Spleen (tissue), 11 donors: ENCODE measurements at regions not wholly inside any gene's neighbourhood (a gene's known extent, or its start where the extent isn't known, plus 50 kb on each side); places are given as distances from the start of the nearest gene placed in this dataset.
"Not testable (repeated sequence)": the region's sequence is repeated elsewhere in the genome, so short reads cannot be mapped to it uniquely, and the experiment has no call there.

Experiments
- DNase-seq: peaks from one replicate; pipeline ENCODE4 v3.0.0-alpha.2; 2020
- H3K27ac ChIP-seq, 8 donors: fragments of 200-600 bp; sonication (generic) in 7 of 8; 1 replicate in 4 of 8; 2 replicates in 4 of 8; pipeline versions ENCODE4 v1.5.0 to v1.8.0; 2016 to 2021; ENCODE audit warnings: inconsistent platforms in 4 of 8, mild to moderate bottlenecking in 4 of 8, moderate library complexity in 1 of 8
- H3K27me3 ChIP-seq, 7 donors: fragments of 200-600 bp; sonication (generic) in 6 of 7; replicated peaks in 1 of 7; 1 replicate in 4 of 7; 2 replicates in 3 of 7; pipeline versions ENCODE4 v1.5.0 to v1.8.0; 2016 to 2021; ENCODE audit warnings: inconsistent platforms in 3 of 7, mild to moderate bottlenecking in 1 of 7
- H3K36me3 ChIP-seq, 6 donors: fragments of 200-600 bp; sonication (generic) in 5 of 6; 1 replicate in 4 of 6; 2 replicates in 2 of 6; pipeline versions ENCODE4 v1.5.0 to v1.8.0; 2016 to 2021; ENCODE audit warnings: inconsistent platforms in 2 of 6
- H3K4me1 ChIP-seq, 6 donors: fragments of 200-600 bp; sonication (generic) in 5 of 6; 1 replicate in 3 of 6; 2 replicates in 3 of 6; pipeline versions ENCODE4 v1.5.0 to v1.8.0; 2016 to 2021; ENCODE audit warnings: inconsistent platforms in 3 of 6
- H3K4me3 ChIP-seq, 8 donors: fragments of 200-600 bp; sonication (generic) in 7 of 8; 1 replicate in 4 of 8; 2 replicates in 4 of 8; pipeline versions ENCODE4 v1.5.0 to v1.8.0; 2016 to 2021; ENCODE audit warnings: inconsistent platforms in 4 of 8, mild to moderate bottlenecking in 4 of 8, moderate library complexity in 2 of 8
- H3K9me3 ChIP-seq, 8 donors: fragments of 200-600 bp; sonication (generic) in 7 of 8; 1 replicate in 4 of 8; 2 replicates in 4 of 8; pipeline versions ENCODE4 v1.5.0 to v1.8.0; 2016 to 2021; ENCODE audit warnings: inconsistent platforms in 4 of 8
- POLR2A ChIP-seq, 3 donors: fragments of 450-650 bp; IDR thresholded peaks; one replicate each; pipeline ENCODE4 v1.5.1; 2017; ENCODE audit warnings: antibody characterized with exemption in 3 of 3, mild to moderate bottlenecking in 1 of 3
- POLR2AphosphoS5 ChIP-seq, 3 donors: sonication (generic); formaldehyde crosslinking; IDR thresholded peaks; one replicate each; pipeline ENCODE4 v1.5.1; 2017; ENCODE audit warnings: antibody characterized with exemption in 3 of 3
- WGBS, 5 donors: extraction: QIAGEN DNeasy Blood & Tissue Kit in 3 of 5; methylation state at CpG; one replicate each; pipeline versions ENCODE4 v1.1.5 to v1.1.7; 2013 to 2018; 5-methylcytosine and 5-hydroxymethylcytosine counted together
- intact Hi-C: fragments of 100-400 bp; cut with DNase I; formaldehyde crosslinking; loops from one replicate; pipeline ENCODE4 v1.15.0; 2023; ENCODE audit warnings: low total_unique reads
- TF ChIP-seq, protein P1 (sequence below), 11 experiments: fragments of 200-600 bp in 7 of 11; fragments of 450-650 bp in 4 of 11; sonication (generic) in 4 of 11; IDR thresholded peaks in 8 of 11; conservative IDR thresholded peaks in 3 of 11; 1 replicate in 7 of 11; 2 replicates in 4 of 11; pipeline versions ENCODE4 v1.4.0 to v1.8.0; 2016 to 2021; ENCODE audit warnings: antibody characterized with exemption in 11 of 11, inconsistent platforms in 4 of 11, mild to moderate bottlenecking in 1 of 11
- donor health status: healthy with polysubstance abuse.
- donor health status: DM: no; HTN: no; CAD: no; lungs with moderate emphysema.
- donor health status: DM: no; HTN: no; CAD: no.
- donor health status: Bipolar disorder and iron deficiency.
- donor health status: healthy.
- donor health status: DM: no; HTN: no; CAD: no.
- donor health status: DM: yes; HTN: yes; CAD: no.

DNA sequence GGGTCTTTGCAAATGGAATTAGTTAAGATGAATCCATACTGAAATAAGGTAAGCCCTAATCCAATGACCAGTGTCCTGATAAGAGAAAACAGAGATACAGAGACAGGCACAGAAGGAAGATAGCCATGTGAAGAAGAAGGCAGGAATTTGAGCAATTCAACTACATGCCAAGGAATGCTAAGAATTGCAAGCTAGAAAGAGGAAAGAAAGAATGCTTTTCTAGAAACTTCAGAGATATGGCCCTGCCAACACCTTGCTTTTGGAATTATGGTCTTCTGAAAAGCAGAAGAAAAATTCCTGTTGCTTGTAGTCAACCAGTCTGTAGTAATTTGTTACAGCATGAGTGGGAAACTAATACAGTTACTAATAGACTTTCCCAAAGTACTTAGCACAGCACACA lies 111.3 kb downstream of the SLC17A6 start:
- Histone ChIP-seq H3K27me3 (no peaks in the 10 kb centered on the region), H3K4me1 (no peaks in the 10 kb centered on the region), H3K9me3 (no peaks in the 10 kb centered on the region), H3K27ac (no peak overlapping the region), H3K36me3 (no peaks in the 10 kb centered on the region), H3K4me3 (no peak overlapping the region)
- DNase-seq, result no peak
- intact Hi-C loops, result no loop called here
- TF ChIP-seq POLR2A (IDR thresholded peaks at IDR 0.05), result no peak
- TF ChIP-seq, protein P1, sequence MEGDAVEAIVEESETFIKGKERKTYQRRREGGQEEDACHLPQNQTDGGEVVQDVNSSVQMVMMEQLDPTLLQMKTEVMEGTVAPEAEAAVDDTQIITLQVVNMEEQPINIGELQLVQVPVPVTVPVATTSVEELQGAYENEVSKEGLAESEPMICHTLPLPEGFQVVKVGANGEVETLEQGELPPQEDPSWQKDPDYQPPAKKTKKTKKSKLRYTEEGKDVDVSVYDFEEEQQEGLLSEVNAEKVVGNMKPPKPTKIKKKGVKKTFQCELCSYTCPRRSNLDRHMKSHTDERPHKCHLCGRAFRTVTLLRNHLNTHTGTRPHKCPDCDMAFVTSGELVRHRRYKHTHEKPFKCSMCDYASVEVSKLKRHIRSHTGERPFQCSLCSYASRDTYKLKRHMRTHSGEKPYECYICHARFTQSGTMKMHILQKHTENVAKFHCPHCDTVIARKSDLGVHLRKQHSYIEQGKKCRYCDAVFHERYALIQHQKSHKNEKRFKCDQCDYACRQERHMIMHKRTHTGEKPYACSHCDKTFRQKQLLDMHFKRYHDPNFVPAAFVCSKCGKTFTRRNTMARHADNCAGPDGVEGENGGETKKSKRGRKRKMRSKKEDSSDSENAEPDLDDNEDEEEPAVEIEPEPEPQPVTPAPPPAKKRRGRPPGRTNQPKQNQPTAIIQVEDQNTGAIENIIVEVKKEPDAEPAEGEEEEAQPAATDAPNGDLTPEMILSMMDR (IDR thresholded peaks at IDR 0.05 in 8 of 11, conservative IDR thresholded peaks at IDR 0.05 in 3 of 11), result no peak
- TF ChIP-seq POLR2AphosphoS5 (IDR thresholded peaks at IDR 0.05), result no peak

DNA sequence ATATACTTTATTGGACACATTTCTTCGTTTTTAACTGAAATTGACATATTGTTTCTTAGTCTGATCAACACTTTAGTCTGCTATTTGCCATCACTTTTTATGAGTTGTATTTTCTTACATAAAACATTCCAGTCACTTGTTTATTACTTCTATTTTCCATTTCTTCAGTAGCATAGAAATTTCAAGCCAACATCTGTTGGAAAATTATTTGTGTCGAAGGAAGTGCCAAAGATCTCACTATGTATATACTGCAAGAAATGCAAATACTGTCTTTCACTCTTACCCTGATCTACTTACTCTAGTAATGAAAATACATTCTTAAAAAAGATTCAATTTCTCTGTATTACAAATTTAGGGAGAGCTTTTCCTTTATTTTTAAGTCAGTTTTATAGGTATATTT lies 105.9 kb downstream of the SLC17A6 start:
- Histone ChIP-seq H3K4me3 (no peak overlapping the region), H3K36me3 (no peaks in the 10 kb centered on the region), H3K27me3 (no peaks in the 10 kb centered on the region), H3K27ac (no peak overlapping the region), H3K4me1 (no peaks in the 10 kb centered on the region), H3K9me3 (peaks cover 0 to 4% (median 0%) of the 10 kb centered on the region in 8 donors)
- intact Hi-C loops, result no loop called here
- 47 to 58% (median 56%) methylated on average over 2 of the region's 2 CpGs for WGBS, 5 donors
- no peak for DNase-seq
- TF ChIP-seq, protein P1 (IDR thresholded peaks at IDR 0.05 in 8 of 11, conservative IDR thresholded peaks at IDR 0.05 in 3 of 11), result no peak
- no peak for TF ChIP-seq POLR2A (IDR thresholded peaks at IDR 0.05)
- no peak for TF ChIP-seq POLR2AphosphoS5 (IDR thresholded peaks at IDR 0.05)

DNA sequence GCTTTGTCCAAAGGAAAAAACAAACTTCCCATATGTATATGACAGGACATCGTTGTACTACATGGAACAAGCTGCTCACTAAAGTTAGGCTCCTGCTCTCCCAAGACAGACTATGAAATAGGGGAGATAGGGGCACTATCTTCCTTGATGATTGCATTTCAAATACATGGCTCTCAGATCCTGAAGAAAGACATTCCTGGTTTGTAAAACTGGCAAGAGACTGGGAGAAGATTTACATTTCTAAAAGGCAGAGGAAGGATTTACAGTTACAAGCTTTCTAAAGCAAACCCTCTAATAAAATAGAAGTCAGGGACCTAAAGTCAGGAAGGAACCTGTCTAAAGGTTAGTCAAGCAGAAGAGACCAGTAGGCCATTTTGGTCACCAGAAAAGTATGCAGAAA lies 103.7 kb downstream of the SLC17A6 start:
- no peak overlapping the region for H3K27ac ChIP-seq
- H3K4me3 ChIP-seq, result no peak overlapping the region
- no peaks in the 10 kb centered on the region for H3K36me3 ChIP-seq
- intact Hi-C loops, result no loop called here
- WGBS, 5 donors, result 10 to 35% (median 29%) methylated on average over 1 of the region's 1 CpG
- no peak for DNase-seq
- H3K27me3 ChIP-seq, result no peaks in the 10 kb centered on the region
- TF ChIP-seq POLR2AphosphoS5 (IDR thresholded peaks at IDR 0.05) (no peak), POLR2A (IDR thresholded peaks at IDR 0.05) (no peak)
- TF ChIP-seq, protein P1 (IDR thresholded peaks at IDR 0.05 in 8 of 11, conservative IDR thresholded peaks at IDR 0.05 in 3 of 11), result no peak
- no peaks in the 10 kb centered on the region for H3K4me1 ChIP-seq
- peaks cover 0 to 4% (median 0%) of the 10 kb centered on the region in 8 donors for H3K9me3 ChIP-seq

DNA sequence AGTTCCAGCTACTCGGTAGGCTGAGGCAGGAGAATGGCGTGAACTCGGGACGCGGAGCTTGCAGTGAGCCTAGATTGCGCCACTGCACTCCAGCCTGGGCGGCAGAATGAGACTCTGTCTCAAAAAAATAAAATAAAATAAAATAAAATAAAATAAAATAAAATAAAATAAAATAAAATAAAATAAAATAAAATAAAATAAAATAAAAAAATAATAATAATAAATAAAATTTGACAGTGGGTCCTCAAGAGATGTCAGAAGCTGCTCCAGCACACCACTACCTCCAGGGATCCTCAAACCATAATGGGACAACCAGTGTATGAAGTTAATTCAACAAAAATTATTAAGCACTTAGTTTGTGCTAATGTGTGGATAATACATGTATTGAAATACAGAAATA lies 97.4 kb downstream of the SLC17A6 start:
- H3K9me3 ChIP-seq, intact Hi-C loops, H3K4me1 ChIP-seq, H3K4me3 ChIP-seq, DNase-seq, H3K36me3 ChIP-seq, H3K27ac ChIP-seq: not testable (repeated sequence)
- 92 to 98% (median 96%) methylated on average over 7 of the region's 7 CpGs for WGBS, 5 donors
- peaks cover 0 to 23% (median 5%) of the 10 kb centered on the region in 7 donors for H3K27me3 ChIP-seq

DNA sequence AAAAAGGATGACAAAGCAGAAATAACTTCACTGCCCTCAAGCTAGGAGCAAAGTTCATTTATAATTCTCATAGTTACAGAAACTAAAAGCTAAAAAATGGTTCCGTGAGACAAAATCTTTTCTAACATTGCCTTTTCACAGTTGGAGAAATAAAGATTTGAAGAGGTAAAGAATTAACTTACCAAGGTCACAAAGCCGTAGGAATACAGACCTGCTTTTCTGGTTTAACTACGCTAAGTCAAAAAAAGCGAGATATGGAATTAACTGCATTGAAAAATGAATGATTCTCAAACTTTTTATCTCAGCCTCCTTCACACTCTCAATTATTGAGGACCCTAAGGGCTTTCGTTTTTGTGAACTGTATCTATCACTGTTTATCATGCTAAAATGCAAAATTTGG lies 95.3 kb downstream of the SLC17A6 start:
- Histone ChIP-seq H3K36me3 (no peaks in the 10 kb centered on the region), H3K9me3 (peaks cover 0 to 2% (median 0%) of the 10 kb centered on the region in 8 donors), H3K4me1 (peaks cover 0 to 9% (median 2%) of the 10 kb centered on the region in 6 donors), H3K27me3 (peaks cover 0 to 23% (median 5%) of the 10 kb centered on the region in 7 donors), H3K27ac (no peak overlapping the region), H3K4me3 (no peak overlapping the region)
- DNase-seq, result no peak
- WGBS, 5 donors, result 82 to 94% (median 86%) methylated on average over 5 of the region's 5 CpGs
- no peak for TF ChIP-seq POLR2AphosphoS5 (IDR thresholded peaks at IDR 0.05)
- TF ChIP-seq, protein P1 (IDR thresholded peaks at IDR 0.05 in 8 of 11, conservative IDR thresholded peaks at IDR 0.05 in 3 of 11), result no peak
- no peak for TF ChIP-seq POLR2A (IDR thresholded peaks at IDR 0.05)
- intact Hi-C loops, result no loop called here
